Neural cell (in vitro differentiated cells): ENCODE measurements at regions not wholly inside any gene's neighbourhood (a gene's known extent, or its start where the extent isn't known, plus 50 kb on each side); places are given as distances from the start of the nearest gene placed in this dataset.

Source experiments
- EP300 ChIP-seq: fragments of 450-650 bp; conservative IDR thresholded peaks from 2 replicates; pipeline ENCODE4 v1.6.1; 2014; ENCODE audit warnings: antibody characterized with exemption, mild to moderate bottlenecking, moderate library complexity; ENCODE audit not compliant: poor library complexity, severe bottlenecking
- EZH2 ChIP-seq: fragments of 200-600, 300-800 bp; shearing (Covaris generic), sonication (generic); IDR thresholded peaks from 2 replicates; pipeline ENCODE4 v1.6.1; 2014; ENCODE audit warnings: antibody characterized with exemption, low read length, borderline replicate concordance, mild to moderate bottlenecking; ENCODE audit not compliant: insufficient read depth, poor library complexity, severe bottlenecking
- MXI1 ChIP-seq: fragments of 450-650 bp; conservative IDR thresholded peaks from 2 replicates; pipeline ENCODE4 v1.6.1; 2014; ENCODE audit warnings: antibody characterized with exemption, mild to moderate bottlenecking; ENCODE audit not compliant: poor library complexity, severe bottlenecking
- POLR2AphosphoS5 ChIP-seq: IDR thresholded peaks from 2 replicates; pipeline ENCODE4 v1.6.1; 2012
- RAD21 ChIP-seq: fragments of 450-650 bp; conservative IDR thresholded peaks from 2 replicates; pipeline ENCODE4 v1.6.1; 2014; ENCODE audit warnings: antibody characterized with exemption, mild to moderate bottlenecking, moderate library complexity
- SMC3 ChIP-seq: fragments of 450-650 bp; conservative IDR thresholded peaks from 2 replicates; pipeline ENCODE4 v1.6.1; 2014; ENCODE audit warnings: antibody characterized with exemption, mild to moderate bottlenecking, moderate library complexity; ENCODE audit not compliant: poor library complexity
- TAF1 ChIP-seq: IDR thresholded peaks from 2 replicates; pipeline ENCODE4 v1.6.1; 2012; ENCODE audit warnings: low read depth
- TF ChIP-seq, protein P1 (sequence below): fragments of 450-650 bp; IDR thresholded peaks from 2 replicates; pipeline ENCODE4 v1.5.1; 2014; ENCODE audit warnings: antibody characterized with exemption, mild to moderate bottlenecking, moderate library complexity; ENCODE audit not compliant: poor library complexity, severe bottlenecking
- TF ChIP-seq, protein P2 (sequence below): IDR thresholded peaks from 2 replicates; pipeline ENCODE4 v1.6.1; 2012; ENCODE audit warnings: borderline replicate concordance

DNA sequence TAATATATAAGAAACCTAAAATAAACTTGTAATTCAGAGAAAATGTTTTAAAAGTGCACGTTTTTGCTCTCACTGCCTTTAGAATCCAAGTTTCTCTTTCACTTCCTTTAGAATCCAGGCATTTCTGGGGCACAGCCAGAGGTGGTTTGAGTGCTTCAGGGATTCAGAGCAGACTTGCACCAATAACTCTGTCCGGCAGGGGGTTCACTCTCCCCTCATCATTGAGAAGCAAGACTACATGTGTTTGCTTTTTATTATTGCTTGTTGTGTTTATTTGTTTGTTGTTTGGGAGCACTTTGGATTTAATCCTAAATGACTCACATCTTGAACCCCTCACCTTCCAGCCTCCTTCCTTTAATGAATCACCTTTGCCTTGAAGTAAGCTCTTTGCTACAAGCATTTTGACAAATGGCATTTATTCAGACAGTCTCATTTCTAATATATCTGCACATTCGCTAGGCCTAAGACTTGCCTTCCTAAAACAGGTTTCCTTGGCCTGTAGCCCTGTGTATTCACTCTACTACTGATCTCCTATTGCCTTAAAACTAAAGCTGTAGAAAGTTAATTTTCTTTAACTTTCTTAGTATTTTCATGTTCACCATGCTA, 233.5 kb upstream of the ATP5MC3 start:
- TF ChIP-seq TAF1 (no peak), POLR2AphosphoS5 (no peak), EZH2 (no peak), RAD21 (peak; percentile 76), MXI1 (no peak), SMC3 (peak; percentile 77), EP300 (no peak)
- TF ChIP-seq, protein P1, sequence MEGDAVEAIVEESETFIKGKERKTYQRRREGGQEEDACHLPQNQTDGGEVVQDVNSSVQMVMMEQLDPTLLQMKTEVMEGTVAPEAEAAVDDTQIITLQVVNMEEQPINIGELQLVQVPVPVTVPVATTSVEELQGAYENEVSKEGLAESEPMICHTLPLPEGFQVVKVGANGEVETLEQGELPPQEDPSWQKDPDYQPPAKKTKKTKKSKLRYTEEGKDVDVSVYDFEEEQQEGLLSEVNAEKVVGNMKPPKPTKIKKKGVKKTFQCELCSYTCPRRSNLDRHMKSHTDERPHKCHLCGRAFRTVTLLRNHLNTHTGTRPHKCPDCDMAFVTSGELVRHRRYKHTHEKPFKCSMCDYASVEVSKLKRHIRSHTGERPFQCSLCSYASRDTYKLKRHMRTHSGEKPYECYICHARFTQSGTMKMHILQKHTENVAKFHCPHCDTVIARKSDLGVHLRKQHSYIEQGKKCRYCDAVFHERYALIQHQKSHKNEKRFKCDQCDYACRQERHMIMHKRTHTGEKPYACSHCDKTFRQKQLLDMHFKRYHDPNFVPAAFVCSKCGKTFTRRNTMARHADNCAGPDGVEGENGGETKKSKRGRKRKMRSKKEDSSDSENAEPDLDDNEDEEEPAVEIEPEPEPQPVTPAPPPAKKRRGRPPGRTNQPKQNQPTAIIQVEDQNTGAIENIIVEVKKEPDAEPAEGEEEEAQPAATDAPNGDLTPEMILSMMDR = peak; percentile 68
- TF ChIP-seq, protein P2, sequence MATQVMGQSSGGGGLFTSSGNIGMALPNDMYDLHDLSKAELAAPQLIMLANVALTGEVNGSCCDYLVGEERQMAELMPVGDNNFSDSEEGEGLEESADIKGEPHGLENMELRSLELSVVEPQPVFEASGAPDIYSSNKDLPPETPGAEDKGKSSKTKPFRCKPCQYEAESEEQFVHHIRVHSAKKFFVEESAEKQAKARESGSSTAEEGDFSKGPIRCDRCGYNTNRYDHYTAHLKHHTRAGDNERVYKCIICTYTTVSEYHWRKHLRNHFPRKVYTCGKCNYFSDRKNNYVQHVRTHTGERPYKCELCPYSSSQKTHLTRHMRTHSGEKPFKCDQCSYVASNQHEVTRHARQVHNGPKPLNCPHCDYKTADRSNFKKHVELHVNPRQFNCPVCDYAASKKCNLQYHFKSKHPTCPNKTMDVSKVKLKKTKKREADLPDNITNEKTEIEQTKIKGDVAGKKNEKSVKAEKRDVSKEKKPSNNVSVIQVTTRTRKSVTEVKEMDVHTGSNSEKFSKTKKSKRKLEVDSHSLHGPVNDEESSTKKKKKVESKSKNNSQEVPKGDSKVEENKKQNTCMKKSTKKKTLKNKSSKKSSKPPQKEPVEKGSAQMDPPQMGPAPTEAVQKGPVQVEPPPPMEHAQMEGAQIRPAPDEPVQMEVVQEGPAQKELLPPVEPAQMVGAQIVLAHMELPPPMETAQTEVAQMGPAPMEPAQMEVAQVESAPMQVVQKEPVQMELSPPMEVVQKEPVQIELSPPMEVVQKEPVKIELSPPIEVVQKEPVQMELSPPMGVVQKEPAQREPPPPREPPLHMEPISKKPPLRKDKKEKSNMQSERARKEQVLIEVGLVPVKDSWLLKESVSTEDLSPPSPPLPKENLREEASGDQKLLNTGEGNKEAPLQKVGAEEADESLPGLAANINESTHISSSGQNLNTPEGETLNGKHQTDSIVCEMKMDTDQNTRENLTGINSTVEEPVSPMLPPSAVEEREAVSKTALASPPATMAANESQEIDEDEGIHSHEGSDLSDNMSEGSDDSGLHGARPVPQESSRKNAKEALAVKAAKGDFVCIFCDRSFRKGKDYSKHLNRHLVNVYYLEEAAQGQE = no peak
